ENCODE measurements at regions not wholly inside any gene's neighbourhood (a gene's known extent, or its start where the extent isn't known, plus 50 kb on each side); places are given as distances from the start of the nearest gene placed in this dataset.

DNA sequence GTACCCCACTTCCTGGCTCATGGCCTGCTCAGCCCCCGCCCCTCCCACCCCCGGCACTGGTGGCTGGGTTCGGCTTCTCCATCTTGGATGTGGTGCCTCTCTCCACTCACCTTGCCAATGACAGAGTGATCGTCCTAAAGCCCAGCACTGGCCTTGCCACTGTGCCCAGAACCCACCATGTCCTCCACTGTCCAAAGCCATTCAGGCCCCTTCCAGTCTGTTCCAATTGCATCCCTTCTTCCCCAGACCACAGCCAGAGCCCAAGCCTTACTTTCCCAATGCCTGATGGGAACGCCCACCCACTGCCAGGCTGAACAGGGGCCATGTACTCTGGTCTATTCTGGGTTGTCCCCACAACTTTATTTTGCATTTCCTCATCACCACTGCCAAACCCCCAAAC, 625.8 kb upstream of the B3GAT1 start:
- H3K27ac ChIP-seq, result no peak overlapping the region
- DNase-seq (ENCODE audit: extremely low spot score in 2 of 2), result no peak
- no peaks in the 10 kb centered on the region for H3K9me3 ChIP-seq
- TF ChIP-seq POLR2A (IDR thresholded peaks at IDR 0.05), result no peak
- no peak overlapping the region for H3K4me3 ChIP-seq
- H3K4me1 ChIP-seq, result no peaks in the 10 kb centered on the region
- intact Hi-C loops (cut with DNase I), result no loop called here
- H3K36me3 ChIP-seq, result no peaks in the 10 kb centered on the region
- H3K27me3 ChIP-seq, result no peaks in the 10 kb centered on the region

- Histone ChIP-seq H3K4me3 (no peak overlapping the region), H3K4me1 (no peaks in the 10 kb centered on the region), H3K27ac (no peak overlapping the region), H3K9me3 (no peaks in the 10 kb centered on the region), H3K36me3 (no peaks in the 10 kb centered on the region), H3K27me3 (no peaks in the 10 kb centered on the region)
- DNase-seq (ENCODE audit: extremely low spot score in 2 of 2), result peak in 1 of 2 donors; percentile 79
- intact Hi-C loops (cut with DNase I), result no loop called here
- TF ChIP-seq, protein P1, sequence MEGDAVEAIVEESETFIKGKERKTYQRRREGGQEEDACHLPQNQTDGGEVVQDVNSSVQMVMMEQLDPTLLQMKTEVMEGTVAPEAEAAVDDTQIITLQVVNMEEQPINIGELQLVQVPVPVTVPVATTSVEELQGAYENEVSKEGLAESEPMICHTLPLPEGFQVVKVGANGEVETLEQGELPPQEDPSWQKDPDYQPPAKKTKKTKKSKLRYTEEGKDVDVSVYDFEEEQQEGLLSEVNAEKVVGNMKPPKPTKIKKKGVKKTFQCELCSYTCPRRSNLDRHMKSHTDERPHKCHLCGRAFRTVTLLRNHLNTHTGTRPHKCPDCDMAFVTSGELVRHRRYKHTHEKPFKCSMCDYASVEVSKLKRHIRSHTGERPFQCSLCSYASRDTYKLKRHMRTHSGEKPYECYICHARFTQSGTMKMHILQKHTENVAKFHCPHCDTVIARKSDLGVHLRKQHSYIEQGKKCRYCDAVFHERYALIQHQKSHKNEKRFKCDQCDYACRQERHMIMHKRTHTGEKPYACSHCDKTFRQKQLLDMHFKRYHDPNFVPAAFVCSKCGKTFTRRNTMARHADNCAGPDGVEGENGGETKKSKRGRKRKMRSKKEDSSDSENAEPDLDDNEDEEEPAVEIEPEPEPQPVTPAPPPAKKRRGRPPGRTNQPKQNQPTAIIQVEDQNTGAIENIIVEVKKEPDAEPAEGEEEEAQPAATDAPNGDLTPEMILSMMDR (IDR thresholded peaks at IDR 0.05), result no peak
- TF ChIP-seq POLR2A (IDR thresholded peaks at IDR 0.05) (no peak), POLR2AphosphoS5 (IDR thresholded peaks at IDR 0.05; ENCODE audit: insufficient read depth in 1 of 2, low read depth in 1 of 2) (no peak)
These were observed 624.7 kb upstream of the B3GAT1 start for GRCh38 chr11:135036488-135037297.

- Histone ChIP-seq H3K36me3 (no peaks in the 10 kb centered on the region), H3K4me1 (no peaks in the 10 kb centered on the region), H3K4me3 (no peak overlapping the region), H3K9me3 (no peaks in the 10 kb centered on the region), H3K27ac (no peak overlapping the region), H3K27me3 (no peaks in the 10 kb centered on the region)
- no peak for DNase-seq (ENCODE audit: extremely low spot score in 2 of 2)
- intact Hi-C loops (cut with DNase I), result no loop called here
- TF ChIP-seq POLR2A (IDR thresholded peaks at IDR 0.05) (no peak), POLR2AphosphoS5 (IDR thresholded peaks at IDR 0.05; ENCODE audit: insufficient read depth in 1 of 2, low read depth in 1 of 2) (no peak)
- TF ChIP-seq, protein P1 (IDR thresholded peaks at IDR 0.05), result no peak
These were observed 623.2 kb upstream of the B3GAT1 start for GRCh38 chr11:135035282-135035681.

GRCh38 chr11:135033540-135033939, 621.5 kb upstream of the B3GAT1 start:
- no peaks in the 10 kb centered on the region for H3K4me1 ChIP-seq
- H3K4me3 ChIP-seq, result no peak overlapping the region
- H3K9me3 ChIP-seq, result no peaks in the 10 kb centered on the region
- peak in 1 of 2 donors; percentile 52 for DNase-seq (ENCODE audit: extremely low spot score in 2 of 2)
- intact Hi-C loops (cut with DNase I), result no loop called here
- no peaks in the 10 kb centered on the region for H3K27me3 ChIP-seq
- H3K27ac ChIP-seq, result no peak overlapping the region
- no peak for TF ChIP-seq POLR2A (IDR thresholded peaks at IDR 0.05)
- TF ChIP-seq POLR2AphosphoS5 (IDR thresholded peaks at IDR 0.05; ENCODE audit: insufficient read depth in 1 of 2, low read depth in 1 of 2), result no peak
- TF ChIP-seq, protein P1 (IDR thresholded peaks at IDR 0.05), result no peak
- H3K36me3 ChIP-seq, result no peaks in the 10 kb centered on the region

GRCh38 chr11:135031205-135031989, 619.4 kb upstream of the B3GAT1 start:
- intact Hi-C loops (cut with DNase I), result no loop called here
- TF ChIP-seq POLR2AphosphoS5 (IDR thresholded peaks at IDR 0.05; ENCODE audit: insufficient read depth in 1 of 2, low read depth in 1 of 2) (no peak), POLR2A (IDR thresholded peaks at IDR 0.05) (no peak)
- TF ChIP-seq, protein P1 (IDR thresholded peaks at IDR 0.05), result no peak

More at GRCh38 chr11:135031205-135031989, 619.4 kb upstream of the B3GAT1 start:
- no peaks in the 10 kb centered on the region for H3K27me3 ChIP-seq
- H3K36me3 ChIP-seq, result no peaks in the 10 kb centered on the region
- H3K4me3 ChIP-seq, result no peak overlapping the region
- DNase-seq (ENCODE audit: extremely low spot score in 2 of 2), result peak in 1 of 2 donors; percentile 61
- H3K4me1 ChIP-seq, result no peaks in the 10 kb centered on the region
- H3K9me3 ChIP-seq, result no peaks in the 10 kb centered on the region
- H3K27ac ChIP-seq, result no peak overlapping the region
